SU-DHL-6 (cell line): ENCODE measurements at regions not wholly inside any gene's neighbourhood (a gene's known extent, or its start where the extent isn't known, plus 50 kb on each side); places are given as distances from the start of the nearest gene placed in this dataset.

Experiments used
- EZH2phosphoT487 ChIP-seq: fragments of 200-600 bp; sonication (generic), shearing (Covaris generic); conservative IDR thresholded peaks from 2 replicates; pipeline ENCODE4 v1.6.1; 2018; ENCODE audit warnings: mild to moderate bottlenecking, antibody characterized with exemption, low read length, moderate library complexity, mixed read lengths
- TF ChIP-seq, protein P1 (sequence below): fragments of 200-600 bp; sonication (generic); IDR thresholded peaks from one replicate; pipeline ENCODE4 v1.5.1; 2017; ENCODE audit warnings: antibody characterized with exemption, mild to moderate bottlenecking, low read length, moderate library complexity; ENCODE audit not compliant: insufficient read depth, poor library complexity, severe bottlenecking

GRCh38 chr2:185952100-185952499 lies 213.5 kb downstream of the FSIP2 start:
- TF ChIP-seq, protein P1, sequence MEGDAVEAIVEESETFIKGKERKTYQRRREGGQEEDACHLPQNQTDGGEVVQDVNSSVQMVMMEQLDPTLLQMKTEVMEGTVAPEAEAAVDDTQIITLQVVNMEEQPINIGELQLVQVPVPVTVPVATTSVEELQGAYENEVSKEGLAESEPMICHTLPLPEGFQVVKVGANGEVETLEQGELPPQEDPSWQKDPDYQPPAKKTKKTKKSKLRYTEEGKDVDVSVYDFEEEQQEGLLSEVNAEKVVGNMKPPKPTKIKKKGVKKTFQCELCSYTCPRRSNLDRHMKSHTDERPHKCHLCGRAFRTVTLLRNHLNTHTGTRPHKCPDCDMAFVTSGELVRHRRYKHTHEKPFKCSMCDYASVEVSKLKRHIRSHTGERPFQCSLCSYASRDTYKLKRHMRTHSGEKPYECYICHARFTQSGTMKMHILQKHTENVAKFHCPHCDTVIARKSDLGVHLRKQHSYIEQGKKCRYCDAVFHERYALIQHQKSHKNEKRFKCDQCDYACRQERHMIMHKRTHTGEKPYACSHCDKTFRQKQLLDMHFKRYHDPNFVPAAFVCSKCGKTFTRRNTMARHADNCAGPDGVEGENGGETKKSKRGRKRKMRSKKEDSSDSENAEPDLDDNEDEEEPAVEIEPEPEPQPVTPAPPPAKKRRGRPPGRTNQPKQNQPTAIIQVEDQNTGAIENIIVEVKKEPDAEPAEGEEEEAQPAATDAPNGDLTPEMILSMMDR, result no peak
- no peak for TF ChIP-seq EZH2phosphoT487
